Type B pancreatic cell (in vitro differentiated cells): ENCODE measurements at regions not wholly inside any gene's neighbourhood (a gene's known extent, or its start where the extent isn't known, plus 50 kb on each side); places are given as distances from the start of the nearest gene placed in this dataset.

Experiments used
- DNase-seq: peaks from one replicate; pipeline ENCODE4 v3.0.0; 2021; ENCODE audit warnings: mixed read lengths; ENCODE audit not compliant: unreplicated experiment; ENCODE audit errors: extremely low spot score
- H3K27ac Mint-ChIP-seq: 2 replicates; pipeline ENCODE4 v1.8.0; 2021; ENCODE audit warnings: mild to moderate bottlenecking, mixed read lengths
- H3K27me3 Mint-ChIP-seq: 2 replicates; pipeline ENCODE4 v1.8.0; 2021; ENCODE audit warnings: mixed read lengths
- H3K36me3 Mint-ChIP-seq: 2 replicates; pipeline ENCODE4 v1.8.0; 2021; ENCODE audit warnings: mixed read lengths
- H3K4me1 Mint-ChIP-seq: one replicate; pipeline ENCODE4 v1.8.0; 2021; ENCODE audit warnings: mixed read lengths; ENCODE audit not compliant: unreplicated experiment
- H3K4me3 Mint-ChIP-seq: 2 replicates; pipeline ENCODE4 v1.8.0; 2021; ENCODE audit warnings: mild to moderate bottlenecking, mixed read lengths
- H3K9me3 Mint-ChIP-seq: 2 replicates; pipeline ENCODE4 v1.8.0; 2021; ENCODE audit warnings: mixed read lengths
- TF ChIP-seq, protein P1 (sequence below): fragments of 200-600 bp; sonication (generic); conservative IDR thresholded peaks from 2 replicates; pipeline ENCODE4 v1.5.0; 2021; ENCODE audit warnings: antibody characterized with exemption, mild to moderate bottlenecking

DNA sequence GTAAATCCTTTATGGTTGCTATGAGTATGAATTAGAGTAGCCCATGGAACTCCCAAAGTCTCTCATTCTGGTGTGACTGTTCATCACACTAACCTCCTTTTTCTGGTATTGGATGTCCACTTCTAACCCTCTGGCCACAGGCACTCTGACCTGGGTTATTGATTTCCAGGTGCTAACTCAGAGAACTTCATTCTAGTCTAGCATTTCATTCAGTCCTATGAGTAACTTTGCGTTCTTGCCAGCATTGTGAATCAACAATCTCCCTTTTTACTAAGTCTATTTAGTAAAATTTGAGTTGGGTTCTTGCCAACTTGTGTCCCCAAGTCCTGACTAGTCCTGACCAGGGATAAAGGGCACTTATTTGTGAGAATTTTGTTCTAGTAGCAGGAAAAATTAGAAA is 103.5 kb downstream of the SNX18 start:
- TF ChIP-seq, protein P1, sequence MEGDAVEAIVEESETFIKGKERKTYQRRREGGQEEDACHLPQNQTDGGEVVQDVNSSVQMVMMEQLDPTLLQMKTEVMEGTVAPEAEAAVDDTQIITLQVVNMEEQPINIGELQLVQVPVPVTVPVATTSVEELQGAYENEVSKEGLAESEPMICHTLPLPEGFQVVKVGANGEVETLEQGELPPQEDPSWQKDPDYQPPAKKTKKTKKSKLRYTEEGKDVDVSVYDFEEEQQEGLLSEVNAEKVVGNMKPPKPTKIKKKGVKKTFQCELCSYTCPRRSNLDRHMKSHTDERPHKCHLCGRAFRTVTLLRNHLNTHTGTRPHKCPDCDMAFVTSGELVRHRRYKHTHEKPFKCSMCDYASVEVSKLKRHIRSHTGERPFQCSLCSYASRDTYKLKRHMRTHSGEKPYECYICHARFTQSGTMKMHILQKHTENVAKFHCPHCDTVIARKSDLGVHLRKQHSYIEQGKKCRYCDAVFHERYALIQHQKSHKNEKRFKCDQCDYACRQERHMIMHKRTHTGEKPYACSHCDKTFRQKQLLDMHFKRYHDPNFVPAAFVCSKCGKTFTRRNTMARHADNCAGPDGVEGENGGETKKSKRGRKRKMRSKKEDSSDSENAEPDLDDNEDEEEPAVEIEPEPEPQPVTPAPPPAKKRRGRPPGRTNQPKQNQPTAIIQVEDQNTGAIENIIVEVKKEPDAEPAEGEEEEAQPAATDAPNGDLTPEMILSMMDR = no peak
- no peak for DNase-seq
- peaks cover 5% of the 10 kb centered on the region for H3K4me1 Mint-ChIP-seq
- no peaks in the 10 kb centered on the region for H3K27me3 Mint-ChIP-seq
- no peaks in the 10 kb centered on the region for H3K9me3 Mint-ChIP-seq
- no peak overlapping the region for H3K27ac Mint-ChIP-seq
- H3K36me3 Mint-ChIP-seq = no peaks in the 10 kb centered on the region
- no peak overlapping the region for H3K4me3 Mint-ChIP-seq

- Mint-ChIP-seq H3K27ac (no peak overlapping the region), H3K4me1 (peaks cover 5% of the 10 kb centered on the region), H3K36me3 (no peaks in the 10 kb centered on the region), H3K4me3 (no peak overlapping the region), H3K27me3 (no peaks in the 10 kb centered on the region), H3K9me3 (no peaks in the 10 kb centered on the region)
- no peak for DNase-seq
- TF ChIP-seq, protein P1 = no peak
These were observed 102.8 kb downstream of the SNX18 start for GRCh38 chr5:54620141-54620933.

DNA sequence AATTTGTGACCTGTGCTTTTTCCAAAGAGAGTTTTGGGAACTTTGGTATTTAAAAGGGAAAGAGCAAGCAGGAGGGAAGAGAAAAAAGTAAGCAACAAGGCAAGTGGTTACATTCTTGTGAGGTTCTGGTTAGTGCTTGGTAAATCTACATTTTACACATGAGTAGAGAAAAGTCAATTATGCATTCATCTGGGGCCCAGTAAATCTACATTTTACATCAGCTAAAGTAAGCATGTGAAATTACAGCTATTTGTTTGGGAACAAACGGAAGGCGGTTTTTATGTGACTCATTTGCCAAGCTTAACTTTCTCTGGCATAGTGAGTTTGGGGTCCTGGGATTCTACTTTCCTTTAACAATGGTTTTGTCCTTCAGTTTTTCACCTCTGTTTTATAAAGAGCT is 102.2 kb downstream of the SNX18 start:
- H3K27ac Mint-ChIP-seq = no peak overlapping the region
- H3K4me1 Mint-ChIP-seq = peaks cover 5% of the 10 kb centered on the region
- DNase-seq = no peak
- no peaks in the 10 kb centered on the region for H3K27me3 Mint-ChIP-seq
- H3K9me3 Mint-ChIP-seq = no peaks in the 10 kb centered on the region
- H3K4me3 Mint-ChIP-seq = no peak overlapping the region
- H3K36me3 Mint-ChIP-seq = no peaks in the 10 kb centered on the region
- TF ChIP-seq, protein P1 = no peak

DNA sequence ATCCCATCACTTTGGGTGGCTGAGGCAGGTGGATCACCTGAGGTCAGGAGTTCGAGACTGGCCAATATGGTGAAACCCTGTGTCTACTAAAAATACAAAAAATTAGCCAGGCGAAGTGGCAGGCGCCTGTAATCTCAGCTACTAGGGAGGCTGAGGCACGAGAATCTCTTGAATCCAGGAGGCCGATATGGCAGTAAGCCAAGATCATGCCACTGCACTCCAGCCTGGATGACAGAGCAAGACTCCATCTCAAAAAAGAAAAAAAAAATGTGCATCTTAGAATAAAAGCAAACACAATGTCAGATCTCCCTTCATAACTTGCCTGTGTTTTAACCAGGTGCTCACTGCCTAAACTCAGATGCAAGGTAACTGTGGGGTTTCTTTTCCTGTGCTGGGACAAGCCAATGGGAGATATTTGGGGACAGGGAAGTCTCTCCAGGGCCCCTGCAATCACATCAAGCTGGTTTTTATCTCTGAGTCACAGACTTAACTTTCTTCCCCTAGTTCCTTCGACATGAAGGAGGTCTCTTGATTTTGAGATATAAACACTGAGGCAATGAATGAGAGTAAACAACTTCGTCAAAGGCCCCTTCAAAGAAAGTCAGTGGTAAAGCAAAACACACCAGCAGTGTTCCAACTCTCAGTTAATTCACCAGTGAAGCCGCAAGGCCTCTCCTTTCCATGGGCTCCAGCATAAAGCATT is 99.1 kb downstream of the SNX18 start:
- DNase-seq = no peak
- no peaks in the 10 kb centered on the region for H3K9me3 Mint-ChIP-seq
- peaks cover 5% of the 10 kb centered on the region for H3K4me1 Mint-ChIP-seq
- no peaks in the 10 kb centered on the region for H3K36me3 Mint-ChIP-seq
- TF ChIP-seq, protein P1 = no peak
- no peak overlapping the region for H3K4me3 Mint-ChIP-seq
- no peak overlapping the region for H3K27ac Mint-ChIP-seq
- no peaks in the 10 kb centered on the region for H3K27me3 Mint-ChIP-seq

DNA sequence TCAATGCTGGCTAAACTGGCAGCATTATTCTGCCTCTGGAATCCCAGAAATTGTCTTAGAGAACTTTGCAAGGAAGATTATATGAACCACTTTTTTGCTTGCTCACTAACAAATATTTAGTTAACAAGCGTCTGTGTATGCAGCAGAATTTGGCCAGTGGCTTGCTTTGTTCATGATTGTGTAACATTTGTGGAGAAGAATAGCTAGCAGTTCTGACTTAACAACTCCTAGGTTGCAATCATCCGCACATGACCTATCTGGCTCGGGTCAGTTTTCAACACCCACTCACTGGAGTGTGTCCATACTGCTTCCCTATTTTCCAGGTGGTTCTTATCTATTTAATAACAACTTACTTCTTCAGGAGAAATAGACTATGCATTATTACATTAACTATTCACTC is 98.5 kb downstream of the SNX18 start:
- no peak overlapping the region for H3K27ac Mint-ChIP-seq
- no peaks in the 10 kb centered on the region for H3K9me3 Mint-ChIP-seq
- H3K36me3 Mint-ChIP-seq = no peaks in the 10 kb centered on the region
- TF ChIP-seq, protein P1 = no peak
- no peak overlapping the region for H3K4me3 Mint-ChIP-seq
- H3K27me3 Mint-ChIP-seq = no peaks in the 10 kb centered on the region
- no peak for DNase-seq
- peaks cover 5% of the 10 kb centered on the region for H3K4me1 Mint-ChIP-seq
